ENCODE measurements at regions not wholly inside any gene's neighbourhood (a gene's known extent, or its start where the extent isn't known, plus 50 kb on each side); places are given as distances from the start of the nearest gene placed in this dataset.

DNA sequence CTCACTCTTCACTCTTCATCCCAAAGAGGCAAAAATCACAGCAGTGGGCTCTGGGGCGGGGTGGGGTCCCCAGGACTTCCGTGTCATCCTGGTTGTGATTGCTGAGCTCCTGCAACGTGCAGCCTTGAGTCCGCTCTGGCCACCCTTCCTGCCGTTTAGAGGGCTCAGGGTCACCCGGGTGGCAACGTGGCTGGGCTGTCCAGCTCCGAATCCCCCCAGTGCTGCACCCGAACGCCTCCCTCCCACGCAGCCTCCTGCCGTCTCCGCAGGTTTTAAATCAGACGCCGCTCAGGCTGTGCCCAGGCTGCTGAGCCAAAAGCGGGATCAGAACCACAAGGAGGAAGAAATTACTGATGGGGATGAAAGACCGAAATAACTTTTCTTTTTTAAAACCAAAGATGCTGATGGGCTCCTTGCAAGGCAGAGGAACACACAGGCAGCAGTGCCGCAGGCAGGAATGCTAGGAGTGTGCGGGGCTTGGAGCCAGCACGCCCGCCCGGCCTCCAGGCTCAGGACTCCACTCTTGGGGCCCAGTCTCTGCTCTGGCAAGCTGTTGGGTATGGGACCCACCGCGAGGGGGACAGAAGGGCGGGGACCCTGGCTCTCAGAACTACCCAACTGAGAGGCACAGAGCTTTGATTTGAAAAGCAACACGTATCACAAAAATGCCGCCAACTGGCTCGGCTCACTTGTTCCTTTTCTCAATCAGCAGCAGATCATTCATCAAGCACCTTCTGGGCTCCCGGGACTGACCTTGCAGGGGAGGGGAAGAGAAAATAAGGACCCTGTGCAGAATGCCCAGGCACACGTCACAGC, 313.0 kb downstream of the CTTN start:
- no peak for TF ChIP-seq CEBPB (IDR thresholded peaks at IDR 0.05)
- TF ChIP-seq, protein P1, sequence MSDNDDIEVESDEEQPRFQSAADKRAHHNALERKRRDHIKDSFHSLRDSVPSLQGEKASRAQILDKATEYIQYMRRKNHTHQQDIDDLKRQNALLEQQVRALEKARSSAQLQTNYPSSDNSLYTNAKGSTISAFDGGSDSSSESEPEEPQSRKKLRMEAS (IDR thresholded peaks at IDR 0.05) = no peak
- TF ChIP-seq TAF1 (IDR thresholded peaks at IDR 0.05; ENCODE audit: low read depth) = no peak
- TF ChIP-seq REST (IDR thresholded peaks at IDR 0.05; ENCODE audit: low read depth) = no peak
- TF ChIP-seq, protein P2, sequence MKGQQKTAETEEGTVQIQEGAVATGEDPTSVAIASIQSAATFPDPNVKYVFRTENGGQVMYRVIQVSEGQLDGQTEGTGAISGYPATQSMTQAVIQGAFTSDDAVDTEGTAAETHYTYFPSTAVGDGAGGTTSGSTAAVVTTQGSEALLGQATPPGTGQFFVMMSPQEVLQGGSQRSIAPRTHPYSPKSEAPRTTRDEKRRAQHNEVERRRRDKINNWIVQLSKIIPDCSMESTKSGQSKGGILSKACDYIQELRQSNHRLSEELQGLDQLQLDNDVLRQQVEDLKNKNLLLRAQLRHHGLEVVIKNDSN (IDR thresholded peaks at IDR 0.05) = no peak
- TF ChIP-seq TCF12 (IDR thresholded peaks at IDR 0.05; ENCODE audit: low read depth) = no peak
- no peak for TF ChIP-seq RAD21 (IDR thresholded peaks at IDR 0.05; ENCODE audit: low read depth)
- TF ChIP-seq YY1 (IDR thresholded peaks at IDR 0.05; ENCODE audit: low read depth) = no peak
- no peak for TF ChIP-seq NFIC (IDR thresholded peaks at IDR 0.05)
- TF ChIP-seq TEAD4 (IDR thresholded peaks at IDR 0.05) = no peak
- no peak for TF ChIP-seq CREB1 (IDR thresholded peaks at IDR 0.05; ENCODE audit: low read depth)
- no peak for TF ChIP-seq FOXM1 (IDR thresholded peaks at IDR 0.05; ENCODE audit: borderline replicate concordance, low read depth)
- no peak for TF ChIP-seq EGR1 (IDR thresholded peaks at IDR 0.05)
- no peak for TF ChIP-seq EP300 (IDR thresholded peaks at IDR 0.05; ENCODE audit: borderline replicate concordance)

DNA sequence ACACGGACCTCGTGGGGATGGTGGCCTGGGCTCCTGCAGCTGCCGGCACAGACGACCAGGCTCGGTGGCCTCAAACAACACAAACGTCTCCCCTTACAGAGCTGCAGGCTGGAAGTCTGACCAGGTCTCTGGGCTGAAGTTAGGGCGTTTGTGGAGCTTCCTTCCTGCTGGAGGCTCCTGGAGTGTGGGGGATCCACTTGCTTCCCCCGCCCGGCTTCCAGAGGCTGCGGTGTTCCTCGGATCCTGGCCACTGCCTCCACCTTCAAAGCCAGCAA, 313.5 kb downstream of the CTTN start:
- TF ChIP-seq YY1 (IDR thresholded peaks at IDR 0.05; ENCODE audit: low read depth) (no peak), RAD21 (IDR thresholded peaks at IDR 0.05; ENCODE audit: low read depth) (no peak), CEBPB (IDR thresholded peaks at IDR 0.05) (no peak), TAF1 (IDR thresholded peaks at IDR 0.05; ENCODE audit: low read depth) (no peak), CREB1 (IDR thresholded peaks at IDR 0.05; ENCODE audit: low read depth) (no peak), EGR1 (IDR thresholded peaks at IDR 0.05) (no peak), REST (IDR thresholded peaks at IDR 0.05; ENCODE audit: low read depth) (no peak), NFIC (IDR thresholded peaks at IDR 0.05) (no peak), EP300 (IDR thresholded peaks at IDR 0.05; ENCODE audit: borderline replicate concordance) (no peak), ZBTB7A (IDR thresholded peaks at IDR 0.05; ENCODE audit: low read depth) (no peak), TEAD4 (IDR thresholded peaks at IDR 0.05) (no peak), TCF12 (IDR thresholded peaks at IDR 0.05; ENCODE audit: low read depth) (no peak), FOXM1 (IDR thresholded peaks at IDR 0.05; ENCODE audit: borderline replicate concordance, low read depth) (no peak)
- TF ChIP-seq, protein P2 (IDR thresholded peaks at IDR 0.05) = no peak
- TF ChIP-seq, protein P1 (IDR thresholded peaks at IDR 0.05) = no peak

GRCh38 chr11:70712471-70712870, 314.1 kb downstream of the CTTN start:
- no peak for TF ChIP-seq NFIC (IDR thresholded peaks at IDR 0.05)
- no peak for TF ChIP-seq EP300 (IDR thresholded peaks at IDR 0.05; ENCODE audit: borderline replicate concordance)
- TF ChIP-seq, protein P1 (IDR thresholded peaks at IDR 0.05) = no peak
- no peak for TF ChIP-seq TCF12 (IDR thresholded peaks at IDR 0.05; ENCODE audit: low read depth)
- TF ChIP-seq, protein P2 (IDR thresholded peaks at IDR 0.05) = no peak
- TF ChIP-seq ZBTB7A (IDR thresholded peaks at IDR 0.05; ENCODE audit: low read depth) = no peak
- TF ChIP-seq CEBPB (IDR thresholded peaks at IDR 0.05) = no peak
- no peak for TF ChIP-seq RAD21 (IDR thresholded peaks at IDR 0.05; ENCODE audit: low read depth)
- TF ChIP-seq TEAD4 (IDR thresholded peaks at IDR 0.05) = no peak
- no peak for TF ChIP-seq REST (IDR thresholded peaks at IDR 0.05; ENCODE audit: low read depth)
- no peak for TF ChIP-seq YY1 (IDR thresholded peaks at IDR 0.05; ENCODE audit: low read depth)
- TF ChIP-seq EGR1 (IDR thresholded peaks at IDR 0.05) = no peak
- no peak for TF ChIP-seq CREB1 (IDR thresholded peaks at IDR 0.05; ENCODE audit: low read depth)
- no peak for TF ChIP-seq TAF1 (IDR thresholded peaks at IDR 0.05; ENCODE audit: low read depth)
- no peak for TF ChIP-seq FOXM1 (IDR thresholded peaks at IDR 0.05; ENCODE audit: borderline replicate concordance, low read depth)
